Natural killer cell (primary cell): ENCODE measurements at regions not wholly inside any gene's neighbourhood (a gene's known extent, or its start where the extent isn't known, plus 50 kb on each side); places are given as distances from the start of the nearest gene placed in this dataset.

Experiments used
- ATAC-seq, 3 donors: fragments of 150-1000 bp in 2 of 3; fragments of 200-7000 bp in 1 of 3; cut with Tn5 transposase; 1 replicate in 1 of 3; 2 replicates in 2 of 3; pipeline ENCODE4 v1.10.0; 2021; ENCODE audit warnings: mild to moderate bottlenecking in 2 of 3, moderate library complexity in 2 of 3
- DNase-seq, 2 donors: peaks; one replicate each; pipeline versions ENCODE4 v3.0.0 to v3.0.0-alpha.2; 2013 to 2021; ENCODE audit warnings: mixed read lengths in 1 of 2
- H3K27ac ChIP-seq: one replicate; pipeline ENCODE4 v1.5.1; 2013; ENCODE audit warnings: mild to moderate bottlenecking, low read length
- H3K27me3 ChIP-seq: one replicate; pipeline ENCODE4 v1.6.1; 2013; ENCODE audit warnings: low read length; ENCODE audit not compliant: control insufficient read depth, insufficient read depth
- H3K36me3 ChIP-seq: one replicate; pipeline ENCODE4 v1.6.1; 2013; ENCODE audit warnings: low read length; ENCODE audit not compliant: control insufficient read depth, insufficient read depth
- H3K4me1 ChIP-seq: one replicate; pipeline ENCODE4 v1.6.1; 2013; ENCODE audit warnings: low read length; ENCODE audit not compliant: control insufficient read depth, insufficient read depth
- H3K4me3 ChIP-seq: one replicate; pipeline ENCODE4 v1.5.1; 2013; ENCODE audit warnings: low read length
- H3K9me3 ChIP-seq: one replicate; pipeline ENCODE4 v1.6.1; 2013; ENCODE audit warnings: low read length; ENCODE audit not compliant: control insufficient read depth, insufficient read depth
- H3K27ac Mint-ChIP-seq, 2 donors: one replicate each; pipeline ENCODE4 v1.8.0; 2022; ENCODE audit warnings: mild to moderate bottlenecking in 2 of 2, mixed read lengths in 2 of 2, moderate library complexity in 1 of 2
- H3K27me3 Mint-ChIP-seq, 2 donors: one replicate each; pipeline ENCODE4 v1.8.0; 2022; ENCODE audit warnings: low read depth in 2 of 2, mixed read lengths in 2 of 2
- H3K36me3 Mint-ChIP-seq: one replicate; pipeline ENCODE4 v1.8.0; 2022; ENCODE audit warnings: mixed read lengths
- H3K4me1 Mint-ChIP-seq, 2 donors: one replicate each; pipeline ENCODE4 v1.8.0; 2022; ENCODE audit warnings: mixed read lengths in 2 of 2
- H3K4me3 Mint-ChIP-seq: one replicate; pipeline ENCODE4 v1.8.0; 2022; ENCODE audit warnings: mild to moderate bottlenecking, moderate library complexity, mixed read lengths
- H3K9me3 Mint-ChIP-seq, 2 donors: one replicate each; pipeline ENCODE4 v1.8.0; 2022; ENCODE audit warnings: mixed read lengths in 2 of 2
- WGBS: methylation state at CpG from one replicate; pipeline ENCODE4 v1.1.7; 2013; ENCODE audit warnings: missing lambda C conversion rate; ENCODE audit not compliant: insufficient coverage; 5-methylcytosine and 5-hydroxymethylcytosine counted together
- intact Hi-C: fragments of 100-400 bp; cut with micrococcal nuclease; formaldehyde crosslinking; loops from one replicate; pipeline ENCODE4 v1.14.2; 2022
- TF ChIP-seq, protein P1 (sequence below): fragments of 200-600 bp; IDR thresholded peaks from one replicate; pipeline ENCODE4 v1.8.0; 2022; ENCODE audit warnings: antibody characterized with exemption

DNA sequence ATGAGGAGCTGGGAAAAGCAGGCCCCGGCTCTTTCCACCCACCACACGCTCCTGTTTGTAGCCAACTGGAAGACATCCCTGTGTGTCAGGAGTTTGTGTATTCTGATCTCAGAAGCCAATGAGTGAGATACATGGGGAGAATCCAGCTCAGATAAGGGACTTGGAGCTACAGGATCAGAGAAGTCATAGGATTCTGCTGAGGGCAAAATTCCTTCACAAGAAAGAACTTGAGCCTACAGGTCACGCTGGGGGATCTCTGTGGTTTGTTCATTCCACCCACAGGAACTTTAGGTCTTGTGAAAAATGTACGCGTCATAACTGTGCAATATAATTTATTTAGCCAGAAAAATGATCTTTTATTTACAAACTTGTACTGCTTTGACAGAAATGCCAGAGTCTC, 80.1 kb upstream of the SMIM21 start:
- H3K27ac Mint-ChIP-seq = no peak overlapping the region
- intact Hi-C loops = no loop called here
- Histone ChIP-seq H3K27ac (no peak overlapping the region), H3K4me1 (no peaks in the 10 kb centered on the region), H3K36me3 (no peaks in the 10 kb centered on the region), H3K9me3 (no peaks in the 10 kb centered on the region), H3K4me3 (no peak overlapping the region), H3K27me3 (no peaks in the 10 kb centered on the region)
- peaks cover 5 to 36% of the 10 kb centered on the region in 2 donors for H3K27me3 Mint-ChIP-seq
- no peaks in the 10 kb centered on the region for H3K4me1 Mint-ChIP-seq
- peaks cover 9% of the 10 kb centered on the region for H3K36me3 Mint-ChIP-seq
- peaks cover 0 to 3% of the 10 kb centered on the region in 2 donors for H3K9me3 Mint-ChIP-seq
- TF ChIP-seq, protein P1, sequence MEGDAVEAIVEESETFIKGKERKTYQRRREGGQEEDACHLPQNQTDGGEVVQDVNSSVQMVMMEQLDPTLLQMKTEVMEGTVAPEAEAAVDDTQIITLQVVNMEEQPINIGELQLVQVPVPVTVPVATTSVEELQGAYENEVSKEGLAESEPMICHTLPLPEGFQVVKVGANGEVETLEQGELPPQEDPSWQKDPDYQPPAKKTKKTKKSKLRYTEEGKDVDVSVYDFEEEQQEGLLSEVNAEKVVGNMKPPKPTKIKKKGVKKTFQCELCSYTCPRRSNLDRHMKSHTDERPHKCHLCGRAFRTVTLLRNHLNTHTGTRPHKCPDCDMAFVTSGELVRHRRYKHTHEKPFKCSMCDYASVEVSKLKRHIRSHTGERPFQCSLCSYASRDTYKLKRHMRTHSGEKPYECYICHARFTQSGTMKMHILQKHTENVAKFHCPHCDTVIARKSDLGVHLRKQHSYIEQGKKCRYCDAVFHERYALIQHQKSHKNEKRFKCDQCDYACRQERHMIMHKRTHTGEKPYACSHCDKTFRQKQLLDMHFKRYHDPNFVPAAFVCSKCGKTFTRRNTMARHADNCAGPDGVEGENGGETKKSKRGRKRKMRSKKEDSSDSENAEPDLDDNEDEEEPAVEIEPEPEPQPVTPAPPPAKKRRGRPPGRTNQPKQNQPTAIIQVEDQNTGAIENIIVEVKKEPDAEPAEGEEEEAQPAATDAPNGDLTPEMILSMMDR = no peak
- H3K4me3 Mint-ChIP-seq = no peak overlapping the region
- no peak for ATAC-seq
- DNase-seq = no peak
- WGBS = 78% methylated on average over 5 of the region's 5 CpGs

DNA sequence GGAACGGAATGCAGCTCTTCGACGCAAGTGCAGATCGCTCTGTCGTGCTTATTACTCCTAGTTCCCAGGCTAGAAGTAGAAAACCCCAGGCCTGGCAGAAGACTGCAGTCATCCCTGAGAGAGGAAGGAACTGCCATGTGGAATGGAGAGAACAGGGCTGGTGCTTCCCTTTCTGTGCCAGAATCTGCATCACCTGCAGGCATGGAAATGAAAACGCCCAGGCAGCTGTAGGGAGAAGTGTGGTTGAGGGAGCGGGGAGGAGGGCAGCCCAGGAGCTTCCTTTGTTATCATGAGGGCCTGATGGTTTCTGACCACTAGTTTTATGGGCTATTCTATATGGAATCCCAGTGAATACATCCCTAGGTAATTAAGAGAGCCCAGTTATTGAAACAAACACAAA, 79.4 kb upstream of the SMIM21 start:
- H3K27me3 Mint-ChIP-seq = peaks cover 5 to 36% of the 10 kb centered on the region in 2 donors
- peaks cover 9% of the 10 kb centered on the region for H3K36me3 Mint-ChIP-seq
- no peaks in the 10 kb centered on the region for H3K4me1 ChIP-seq
- no peaks in the 10 kb centered on the region for H3K9me3 ChIP-seq
- H3K4me3 Mint-ChIP-seq = no peak overlapping the region
- H3K4me3 ChIP-seq = no peak overlapping the region
- no peaks in the 10 kb centered on the region for H3K9me3 Mint-ChIP-seq
- H3K27ac Mint-ChIP-seq = no peak overlapping the region
- no peaks in the 10 kb centered on the region for H3K4me1 Mint-ChIP-seq
- no peaks in the 10 kb centered on the region for H3K27me3 ChIP-seq
- intact Hi-C loops = no loop called here
- DNase-seq = no peak
- TF ChIP-seq, protein P1 = no peak
- no peak overlapping the region for H3K27ac ChIP-seq
- no peak for ATAC-seq
- 79% methylated on average over 7 of the region's 7 CpGs for WGBS
- no peaks in the 10 kb centered on the region for H3K36me3 ChIP-seq

DNA sequence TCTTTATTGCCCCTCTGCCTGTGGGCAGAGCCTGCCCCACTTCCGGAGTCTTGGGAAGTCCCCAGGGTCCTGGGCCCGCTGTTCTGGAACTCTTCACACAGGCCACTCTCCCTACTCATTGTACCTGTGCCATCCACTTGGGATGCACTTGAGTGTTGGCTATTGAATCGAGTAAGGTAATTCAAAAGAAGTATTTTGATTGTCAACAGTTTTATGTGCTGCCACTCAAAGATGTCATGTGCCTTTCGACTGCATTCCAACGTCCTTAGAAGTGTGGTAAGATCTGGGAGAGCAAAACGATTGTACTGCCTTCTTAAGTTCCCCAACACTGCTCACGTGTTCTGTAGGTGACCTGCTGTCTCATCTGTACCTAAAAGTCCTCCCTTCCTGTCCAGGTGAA, 77.0 kb upstream of the SMIM21 start:
- H3K27ac ChIP-seq = no peak overlapping the region
- ATAC-seq (no peak), DNase-seq (no peak)
- no peak overlapping the region for H3K27ac Mint-ChIP-seq
- H3K4me3 Mint-ChIP-seq = no peak overlapping the region
- peaks cover 5% of the 10 kb centered on the region for H3K27me3 ChIP-seq
- no peaks in the 10 kb centered on the region for H3K36me3 Mint-ChIP-seq
- 83% methylated on average over 6 of the region's 7 CpGs for WGBS
- H3K36me3 ChIP-seq = no peaks in the 10 kb centered on the region
- H3K27me3 Mint-ChIP-seq = peaks cover 5 to 48% of the 10 kb centered on the region in 2 donors
- no peaks in the 10 kb centered on the region for H3K4me1 ChIP-seq
- H3K4me1 Mint-ChIP-seq = no peaks in the 10 kb centered on the region
- no peaks in the 10 kb centered on the region for H3K9me3 ChIP-seq
- H3K9me3 Mint-ChIP-seq = no peaks in the 10 kb centered on the region
- H3K4me3 ChIP-seq = no peak overlapping the region
- TF ChIP-seq, protein P1 = no peak
- intact Hi-C loops = no loop called here

DNA sequence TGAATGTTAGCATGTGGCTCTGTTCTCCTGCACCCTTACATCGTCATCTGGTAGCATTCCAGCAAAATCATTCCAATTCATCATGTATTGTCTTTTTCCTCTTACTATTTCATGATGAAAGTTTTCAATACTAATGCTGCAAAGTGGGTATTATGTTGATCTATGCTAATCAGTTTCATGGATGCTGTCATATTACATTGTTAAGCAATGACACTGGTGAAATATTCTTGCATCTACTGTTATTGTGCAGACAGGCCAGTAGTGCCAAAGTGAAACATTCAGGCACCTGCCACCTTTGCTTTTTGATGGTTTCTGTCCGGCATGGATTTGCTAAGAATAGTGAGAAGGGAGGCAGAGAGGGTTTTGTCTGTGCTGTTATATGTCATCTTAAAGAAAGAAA, 76.1 kb upstream of the SMIM21 start:
- Mint-ChIP-seq H3K27ac (no peak overlapping the region), H3K4me1 (no peaks in the 10 kb centered on the region), H3K36me3 (no peaks in the 10 kb centered on the region), H3K4me3 (no peak overlapping the region), H3K9me3 (no peaks in the 10 kb centered on the region), H3K27me3 (peaks cover 7 to 57% of the 10 kb centered on the region in 2 donors)
- H3K36me3 ChIP-seq = no peaks in the 10 kb centered on the region
- intact Hi-C loops = no loop called here
- TF ChIP-seq, protein P1 = no peak
- ATAC-seq (no peak), DNase-seq (no peak)
- 85% methylated on average over 2 of the region's 2 CpGs for WGBS
- no peaks in the 10 kb centered on the region for H3K9me3 ChIP-seq
- H3K4me1 ChIP-seq = no peaks in the 10 kb centered on the region
- H3K27ac ChIP-seq = no peak overlapping the region
- peaks cover 5% of the 10 kb centered on the region for H3K27me3 ChIP-seq
- no peak overlapping the region for H3K4me3 ChIP-seq
